Frontal cortex (tissue), 3 donors: ENCODE measurements at regions not wholly inside any gene's neighbourhood (a gene's known extent, or its start where the extent isn't known, plus 50 kb on each side); places are given as distances from the start of the nearest gene placed in this dataset.
"Not testable (repeated sequence)": the region's sequence is repeated elsewhere in the genome, so short reads cannot be mapped to it uniquely, and the experiment has no call there.

Experiments used
- DNase-seq, 2 donors: peaks; one replicate each; pipeline ENCODE4 v3.0.0; 2012; ENCODE audit warnings: low spot score in 2 of 2
- FAIRE-seq: peaks from 2 replicates; lab custom pipeline; 2012; peaks lifted over from hg19 to GRCh38; lab: Jason Lieb, UNC
- donor health status: control.
- donor health status: control.
- donor health status: control.

DNA sequence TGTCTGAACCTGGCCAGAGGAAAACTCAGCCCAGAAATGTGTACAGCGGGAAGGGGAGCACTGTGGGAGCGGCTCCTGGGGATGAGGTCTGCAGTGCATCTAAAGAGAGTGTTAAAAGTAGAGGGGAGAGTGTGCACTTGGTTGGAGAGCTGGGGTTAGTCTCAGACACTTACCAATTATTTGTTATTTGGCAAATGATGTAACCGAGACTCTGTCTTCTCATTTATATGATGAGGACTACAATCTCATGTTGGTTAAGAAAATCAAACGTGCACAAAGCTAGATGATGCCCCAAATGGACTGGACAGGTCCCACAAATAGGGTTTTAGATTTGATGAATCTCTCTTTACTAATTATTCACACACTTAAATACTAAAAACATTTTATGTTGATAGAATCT, 962.4 kb downstream of the GATA3 start:
- FAIRE-seq (no peak), DNase-seq (no peak)

DNA sequence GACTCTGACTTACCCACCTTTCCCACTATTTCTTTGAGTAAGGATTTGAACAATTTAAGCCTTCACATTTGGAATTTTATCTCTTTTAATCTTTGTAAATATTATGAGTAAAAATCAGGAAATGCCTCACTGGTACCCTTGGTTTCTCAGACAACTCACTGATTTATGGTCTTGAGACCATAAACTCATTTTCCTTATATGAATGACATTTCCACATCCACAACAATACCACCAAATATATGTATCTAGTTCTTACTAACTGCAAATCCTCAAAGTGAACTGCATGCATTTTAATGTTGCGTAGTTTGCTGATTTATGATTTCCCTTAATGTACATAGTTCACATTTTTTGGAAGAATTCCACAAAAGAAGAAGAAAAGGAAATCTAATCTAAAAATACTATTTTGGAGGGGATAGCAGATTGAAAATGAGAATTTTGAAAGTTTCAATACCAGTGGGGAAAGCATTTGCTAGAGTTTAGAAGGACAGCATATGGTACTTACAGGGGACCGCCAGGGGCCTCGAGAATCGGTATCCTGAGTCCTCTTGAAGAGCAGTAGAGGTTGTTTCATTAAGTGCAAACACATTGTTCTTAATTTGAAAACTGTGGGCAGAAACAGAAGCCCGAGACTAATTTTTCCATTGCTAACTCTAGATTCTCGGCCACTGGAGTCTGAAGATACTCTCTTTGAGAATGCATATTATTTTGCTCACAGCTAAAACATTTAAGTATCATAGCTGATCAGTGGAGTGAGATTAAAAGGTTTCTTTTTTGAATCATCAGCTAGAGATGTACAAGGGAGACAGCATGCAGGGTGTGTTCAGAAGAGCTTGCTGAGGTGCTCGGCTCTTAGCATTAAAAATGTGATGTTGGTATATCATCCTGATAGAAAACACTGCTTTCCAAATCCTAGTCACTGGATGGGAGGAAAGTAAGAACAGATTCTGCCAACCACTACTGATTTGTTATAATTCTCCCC, 964.0 kb downstream of the GATA3 start:
- DNase-seq, result no peak
- FAIRE-seq, result no peak

DNA sequence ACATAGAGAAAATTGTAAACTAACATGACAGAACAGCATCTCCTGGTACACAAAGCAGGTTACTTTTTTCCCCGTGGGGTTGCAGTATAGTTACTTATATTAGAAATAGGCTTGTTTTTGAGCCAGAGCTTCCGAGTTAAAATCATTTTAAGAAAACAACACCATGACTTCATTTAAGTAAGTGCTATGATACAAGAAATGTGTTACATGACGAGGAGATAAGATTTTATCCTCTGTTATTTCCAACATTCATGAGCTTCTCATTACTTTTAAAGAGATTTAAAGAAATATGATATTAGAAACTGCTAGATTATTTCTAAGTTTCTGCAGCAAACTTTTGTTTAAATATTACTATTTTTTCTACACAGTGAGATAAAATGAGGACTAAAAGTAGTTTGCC, 968.7 kb downstream of the GATA3 start:
- DNase-seq (no peak), FAIRE-seq (no peak)

DNA sequence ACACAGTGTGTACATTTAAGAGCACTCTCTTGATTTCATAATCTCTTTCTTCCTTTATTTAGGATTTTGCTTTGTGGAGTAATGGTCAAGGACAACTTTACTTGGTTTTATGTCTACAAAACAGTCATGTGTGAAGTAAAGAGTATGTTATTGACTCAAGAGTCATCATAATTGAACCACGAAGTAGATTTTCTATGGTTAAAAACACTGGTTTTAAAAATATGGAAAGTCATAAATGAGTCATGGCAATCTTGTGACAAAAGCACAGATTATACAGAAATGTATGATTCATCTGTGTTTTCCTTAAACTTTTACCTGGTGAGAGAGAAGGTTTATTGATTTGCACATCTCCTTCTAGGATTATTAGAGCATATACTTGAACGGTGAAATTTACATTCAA, 969.7 kb downstream of the GATA3 start:
- FAIRE-seq (no peak), DNase-seq (no peak)

DNA sequence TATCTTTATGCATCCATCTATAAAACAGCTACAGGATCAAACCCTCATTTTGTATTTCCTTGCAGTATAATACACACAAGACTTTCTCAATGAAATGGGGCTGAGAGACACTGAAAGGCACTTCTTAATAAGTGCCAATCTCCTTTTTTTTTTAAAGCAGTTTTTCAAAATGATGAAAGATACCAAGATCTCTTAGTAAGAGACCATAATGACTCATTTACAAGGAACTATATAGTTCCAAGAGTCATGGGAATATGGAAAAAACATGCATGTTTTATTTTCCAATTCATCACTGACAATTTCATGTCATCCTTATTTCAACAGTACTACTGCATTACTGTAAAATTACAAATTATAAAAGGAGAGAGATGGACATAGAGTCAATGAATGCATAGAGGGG, 973.7 kb downstream of the GATA3 start:
- no peak for FAIRE-seq

DNA sequence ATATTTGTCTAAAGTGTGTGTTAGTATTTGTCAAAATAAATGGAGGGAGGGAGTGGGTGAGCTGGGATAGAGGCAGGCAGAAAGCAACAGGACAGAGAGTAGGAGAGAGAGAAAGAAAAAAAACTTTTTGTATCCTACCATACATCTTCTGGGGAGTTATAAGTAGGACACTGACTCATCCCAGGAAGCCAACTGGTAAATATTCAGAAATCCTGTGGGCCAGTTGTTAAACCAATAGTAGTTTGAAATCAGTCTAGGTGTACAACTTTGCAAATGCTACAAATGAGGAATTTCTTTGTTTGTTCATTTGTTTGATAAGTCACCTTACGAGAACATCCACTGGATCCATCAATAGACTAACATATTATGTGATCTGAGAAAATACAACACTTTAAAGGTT, 980.9 kb downstream of the GATA3 start:
- DNase-seq, result no peak

More for the DNA sequence above, 973.7 kb downstream of the GATA3 start:
- no peak for DNase-seq

DNA sequence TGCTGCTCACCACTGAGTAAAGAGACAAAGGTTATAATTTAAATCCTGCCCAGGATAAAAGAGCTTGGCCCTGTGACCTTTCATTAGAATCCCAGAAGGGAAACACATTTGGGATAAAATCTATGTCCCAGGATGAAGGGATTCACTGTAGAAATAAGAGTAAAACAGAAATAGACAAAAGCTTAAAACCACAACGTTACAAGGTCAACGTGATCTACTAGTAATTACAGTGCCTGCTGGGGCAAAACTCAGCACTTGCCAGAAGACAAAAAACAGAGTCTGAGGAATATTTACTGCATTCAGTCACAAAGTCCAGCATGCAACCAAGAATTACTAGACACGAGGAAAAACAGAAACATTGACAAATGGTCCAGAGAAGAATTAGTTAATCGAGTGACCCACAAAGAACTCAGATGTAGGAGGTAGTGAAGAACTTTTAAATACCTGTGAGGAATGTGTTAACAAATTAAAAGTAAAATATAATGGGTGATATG, 982.3 kb downstream of the GATA3 start:
- FAIRE-seq (no peak), DNase-seq (no peak)

More for the DNA sequence above, 980.9 kb downstream of the GATA3 start:
- FAIRE-seq, result no peak

DNA sequence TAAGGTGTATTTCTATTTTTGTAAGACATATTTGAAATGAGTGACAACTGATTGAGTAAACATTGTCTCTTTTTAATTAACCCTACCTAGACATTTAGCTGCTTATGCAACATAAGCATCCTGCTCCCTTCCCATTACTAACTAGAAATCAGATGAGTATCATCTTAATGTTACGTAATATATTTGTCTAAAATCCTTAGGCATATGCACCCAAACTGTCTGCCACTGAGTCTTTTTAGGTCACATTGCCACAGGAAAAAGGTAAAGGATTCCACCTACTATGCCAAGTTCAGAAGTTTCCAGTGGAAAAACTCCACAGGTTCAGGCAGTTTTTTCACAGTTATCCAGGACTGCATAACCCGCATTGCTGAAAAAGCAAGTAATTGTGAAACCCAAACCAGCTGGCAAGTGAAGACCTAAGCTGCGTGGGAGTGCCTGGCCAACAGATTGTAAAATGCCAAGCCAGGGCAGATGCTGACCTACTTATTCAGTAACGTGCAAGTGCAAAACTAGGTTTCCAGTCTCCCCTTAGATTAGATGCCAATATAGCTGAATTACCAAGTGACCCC, 983.7 kb downstream of the GATA3 start:
- DNase-seq (no peak), FAIRE-seq (no peak)

DNA sequence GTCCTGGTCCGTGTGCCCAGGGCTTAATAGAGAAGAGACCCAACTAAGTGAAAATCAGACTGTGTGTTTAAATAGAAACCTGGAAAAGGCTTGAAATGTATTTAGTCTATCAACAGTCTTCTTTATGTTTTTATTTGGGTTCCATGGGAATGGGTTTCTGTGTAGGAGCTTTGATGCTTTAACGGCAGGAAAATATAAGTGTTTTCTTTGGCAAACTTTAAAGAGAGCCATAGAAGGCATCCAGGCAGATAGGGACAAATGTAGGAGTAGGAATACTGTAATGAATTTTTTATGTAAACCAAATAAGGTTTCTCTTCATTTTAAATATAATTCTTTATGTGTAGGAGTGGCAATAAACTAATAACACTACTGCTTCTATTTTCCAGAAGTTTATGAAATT, 989.0 kb downstream of the GATA3 start:
- no peak for FAIRE-seq
- no peak for DNase-seq

DNA sequence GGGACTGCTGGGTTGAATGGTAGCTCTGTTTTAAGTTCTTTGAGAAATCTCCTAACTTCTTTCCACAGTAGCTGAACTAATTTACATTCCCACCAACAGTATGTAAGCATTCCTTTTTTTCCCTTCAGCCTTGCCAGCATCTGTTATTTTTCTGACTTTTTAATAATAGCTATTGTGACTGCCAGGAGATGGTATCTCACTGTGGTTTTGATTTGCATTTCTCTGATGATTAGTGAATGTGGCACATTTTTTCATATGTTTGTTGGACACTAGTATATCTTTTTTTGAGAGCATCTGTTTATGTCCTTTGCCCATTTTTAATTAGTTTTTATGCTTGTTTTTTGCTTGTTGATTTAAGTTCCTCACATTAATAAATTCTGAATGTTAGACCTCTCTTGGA, 990.8 kb downstream of the GATA3 start:
- DNase-seq (no peak), FAIRE-seq (no peak)

DNA sequence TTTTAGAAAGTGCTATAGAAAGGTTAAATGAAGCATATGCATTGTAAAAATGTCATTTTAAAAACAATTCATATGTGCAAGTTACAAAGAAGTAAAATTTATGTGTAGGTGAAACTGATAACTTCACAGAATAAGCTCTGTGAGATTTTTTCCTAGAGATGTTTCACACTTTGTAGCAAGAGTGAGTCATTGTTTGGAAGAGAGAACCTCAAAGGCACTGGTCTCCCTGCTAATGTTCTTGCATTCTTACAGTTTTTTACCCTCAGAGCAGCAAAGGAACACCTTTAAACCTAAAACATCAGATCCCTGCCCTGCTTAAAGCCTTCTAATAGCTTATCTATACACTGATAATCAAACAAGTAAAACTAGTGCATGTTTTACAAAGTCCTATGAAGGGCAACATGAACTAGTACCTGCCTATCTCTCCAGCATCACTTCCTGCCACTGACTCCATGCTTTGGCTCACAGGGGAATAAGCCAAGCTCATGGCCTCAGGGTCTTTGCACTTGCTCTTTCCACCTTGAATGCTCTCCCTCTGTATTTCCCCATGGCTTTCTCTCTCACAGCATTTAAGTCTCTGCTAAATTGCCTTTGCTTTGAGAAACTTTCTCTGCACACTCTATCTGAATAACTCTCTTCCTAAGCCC, 997.0 kb downstream of the GATA3 start:
- FAIRE-seq (no peak), DNase-seq (no peak)

DNA sequence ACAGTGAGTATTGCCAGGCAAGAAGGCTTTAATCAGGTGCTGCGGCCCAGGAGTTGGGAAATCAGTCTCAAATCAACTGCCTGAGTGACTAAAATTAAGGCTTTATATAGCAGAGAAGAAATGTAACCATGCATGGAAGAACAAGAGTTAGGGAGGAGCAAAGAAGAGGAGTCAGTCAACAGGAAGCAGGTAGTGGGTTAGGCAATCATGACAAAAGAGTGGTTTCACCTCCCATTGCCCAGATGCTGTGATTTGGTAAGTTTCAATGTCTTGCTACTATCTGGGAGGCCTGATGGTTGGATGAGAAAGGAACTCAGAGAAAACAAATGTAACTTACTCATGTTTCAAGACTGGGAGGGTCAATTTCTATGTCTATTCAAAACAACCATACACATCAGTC, 998.3 kb downstream of the GATA3 start:
- DNase-seq (no peak), FAIRE-seq (no peak)

DNA sequence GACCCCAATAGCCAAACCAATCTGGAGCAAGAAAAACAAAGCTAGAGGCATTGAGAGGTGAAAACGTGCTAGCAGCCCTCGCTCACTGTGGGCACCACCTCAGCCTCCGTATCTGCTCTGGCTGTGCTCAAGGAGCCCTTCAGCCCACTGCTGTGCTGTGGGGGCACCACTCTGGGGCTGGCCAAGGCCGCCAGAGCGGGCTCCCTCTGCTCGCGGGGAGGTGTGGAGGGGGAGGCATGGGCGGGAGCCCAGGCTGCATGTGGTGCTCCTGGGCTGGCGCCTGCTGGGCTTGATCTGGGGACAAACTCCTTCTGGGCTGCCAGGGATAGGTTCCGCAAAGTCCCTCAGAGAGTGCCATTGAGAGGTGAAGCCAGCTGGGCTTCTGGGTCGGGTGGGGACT, 1002.0 kb downstream of the GATA3 start:
- no peak for DNase-seq
- no peak for FAIRE-seq

DNA sequence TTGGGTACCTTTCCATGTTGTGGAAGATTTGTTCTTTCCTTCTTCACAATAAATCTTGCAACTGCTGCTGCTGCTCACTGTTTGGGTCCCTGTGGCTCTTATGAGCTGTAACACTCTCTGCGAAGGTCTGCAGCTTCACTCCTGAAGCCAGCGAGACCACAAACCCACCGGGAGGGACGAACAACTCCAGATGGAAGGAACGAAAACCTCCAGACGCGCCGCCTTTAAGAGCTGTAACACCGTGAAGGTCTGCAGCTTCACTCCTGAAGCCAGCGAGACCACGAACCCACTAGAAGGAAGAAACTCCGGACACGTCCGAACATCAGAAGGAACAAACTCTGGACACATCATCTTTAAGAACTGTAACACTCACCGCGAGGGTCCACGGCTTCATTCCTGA, 1002.8 kb downstream of the GATA3 start:
- not testable (repeated sequence) for DNase-seq, FAIRE-seq

DNA sequence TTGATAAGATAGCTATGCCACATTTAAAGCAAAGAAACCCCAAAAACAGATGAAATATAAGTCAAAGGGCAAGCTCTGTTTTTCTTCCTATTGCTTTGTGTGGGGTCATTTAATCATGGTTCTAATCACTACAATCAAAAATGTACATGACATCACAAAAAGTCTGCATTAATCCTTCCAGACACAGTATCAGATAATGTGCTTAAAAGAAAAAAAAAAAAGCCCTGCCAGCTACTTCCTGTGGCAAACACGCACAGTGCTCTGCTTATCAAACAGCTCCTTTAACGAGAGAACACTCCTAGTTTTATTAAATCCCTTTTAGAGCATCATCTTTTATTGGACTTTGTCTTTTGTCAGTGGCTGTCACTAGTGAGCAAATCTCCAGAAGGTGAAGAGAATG, 1005.8 kb downstream of the GATA3 start:
- DNase-seq (no peak), FAIRE-seq (no peak)

DNA sequence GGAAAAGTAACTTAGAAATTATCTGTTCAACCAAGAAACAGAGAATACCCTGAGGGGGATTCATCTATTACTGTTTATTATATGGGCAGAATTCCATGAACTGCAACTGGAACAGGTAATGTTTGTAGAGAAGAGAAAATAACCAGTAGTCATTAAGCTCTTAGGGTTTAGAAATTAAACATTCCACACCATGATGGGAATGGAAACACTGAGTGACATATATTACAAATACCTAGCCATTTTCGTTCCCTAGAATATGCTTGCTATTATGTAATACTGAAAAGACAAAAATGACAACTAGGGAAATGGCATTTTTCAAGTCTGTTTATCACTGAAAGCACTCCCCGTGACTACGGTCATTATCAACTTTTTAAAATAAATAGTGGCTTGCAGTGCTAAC, 1007.4 kb downstream of the GATA3 start:
- FAIRE-seq, result no peak
- DNase-seq, result no peak

DNA sequence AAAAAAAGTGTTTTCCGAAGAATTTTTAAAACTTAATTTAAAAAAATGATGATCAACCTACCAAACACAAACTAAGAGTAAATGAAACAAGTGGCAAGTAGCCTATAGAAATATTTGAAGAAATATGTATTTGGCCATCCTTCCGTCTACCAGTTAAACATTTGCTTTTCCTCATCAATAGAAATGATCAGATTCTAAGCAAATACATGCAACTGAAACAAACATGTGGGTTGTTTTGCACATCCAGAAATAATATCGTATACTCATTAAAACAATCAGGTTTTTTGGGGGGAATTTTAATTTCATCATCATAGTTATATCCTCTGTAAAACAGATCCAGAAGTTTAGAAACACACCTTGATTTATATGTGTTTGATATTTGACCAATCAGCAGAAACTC, 1011.7 kb downstream of the GATA3 start:
- FAIRE-seq (no peak), DNase-seq (no peak)

DNA sequence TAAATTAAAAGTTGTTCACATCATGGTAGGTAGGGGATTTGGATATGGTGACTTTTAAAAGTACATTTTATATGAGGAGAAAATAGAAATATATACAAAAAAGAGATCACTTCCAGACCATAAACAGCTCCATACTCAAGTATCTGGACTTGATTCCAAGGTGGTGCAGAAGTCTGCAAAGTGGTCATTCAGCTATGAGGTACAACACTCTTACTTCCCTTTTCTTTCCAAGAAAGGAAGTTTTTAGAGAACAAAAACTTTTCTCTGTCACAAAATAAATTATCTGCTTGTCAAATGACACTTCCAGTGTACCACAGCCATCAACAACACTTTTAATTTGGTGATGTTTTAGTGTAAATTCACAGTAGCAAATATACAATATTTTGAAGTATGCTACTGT, 1013.5 kb downstream of the GATA3 start:
- no peak for FAIRE-seq

DNA sequence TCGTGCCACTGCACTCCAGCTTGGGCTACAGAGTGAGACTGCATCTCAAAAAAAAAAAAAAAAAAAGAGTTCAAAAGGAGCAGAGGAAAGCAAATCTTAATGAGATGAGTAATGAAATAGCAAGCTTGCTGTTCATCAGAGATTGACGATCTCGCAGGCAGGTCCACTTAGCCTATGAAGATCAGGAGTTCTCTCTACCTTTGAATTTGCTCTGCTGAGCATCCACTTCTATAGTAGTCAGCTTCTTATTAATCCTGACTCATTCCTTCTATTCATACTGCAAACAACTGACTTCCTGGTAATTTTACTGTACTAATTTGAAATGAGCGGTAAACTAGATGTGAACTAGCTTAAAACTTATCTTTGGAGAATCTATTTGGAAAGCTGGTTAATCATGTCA, 1014.6 kb downstream of the GATA3 start:
- no peak for DNase-seq
- no peak for FAIRE-seq

More for the DNA sequence above, 1013.5 kb downstream of the GATA3 start:
- no peak for DNase-seq

DNA sequence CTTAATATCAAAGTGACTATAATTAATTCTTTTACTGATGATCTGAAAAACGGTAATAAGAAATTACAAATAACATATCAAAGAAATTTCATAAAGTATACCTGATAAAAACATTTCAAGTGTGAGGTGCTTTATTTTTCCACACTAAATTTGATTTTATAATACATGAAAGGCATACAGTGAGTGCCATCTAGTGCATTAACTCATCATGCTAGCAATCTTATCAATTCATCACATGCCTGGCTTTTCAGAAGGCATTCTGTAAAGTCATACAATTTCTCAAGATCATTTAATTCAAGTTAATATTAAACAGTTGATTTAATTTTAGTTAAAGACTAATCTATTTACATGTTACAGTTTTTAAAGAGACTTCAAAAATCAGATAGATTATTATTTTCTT, 1020.9 kb downstream of the GATA3 start:
- no peak for DNase-seq

DNA sequence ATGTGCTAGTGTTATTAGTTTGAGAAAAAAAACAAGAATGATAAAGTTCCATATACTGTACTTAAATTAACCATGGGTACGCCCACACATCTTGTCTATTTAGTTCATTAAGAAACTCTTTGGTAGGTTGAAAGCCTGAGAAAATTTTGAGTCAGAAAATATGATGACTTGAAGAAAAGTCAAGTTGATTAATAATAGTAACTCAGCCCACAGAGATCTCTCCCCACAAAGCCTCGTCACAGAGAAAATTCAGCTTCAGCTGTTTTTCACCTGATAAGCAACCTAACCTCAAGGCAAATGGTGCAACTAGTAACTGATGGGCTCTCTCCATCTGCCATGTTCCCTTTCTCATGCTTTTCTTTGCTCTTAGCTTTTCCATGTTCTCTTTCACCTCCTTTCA, 1021.6 kb downstream of the GATA3 start:
- FAIRE-seq (no peak), DNase-seq (no peak)

More for the DNA sequence above, 1020.9 kb downstream of the GATA3 start:
- FAIRE-seq, result no peak
